HCT116 (cell line): ENCODE measurements at regions not wholly inside any gene's neighbourhood (a gene's known extent, or its start where the extent isn't known, plus 50 kb on each side); places are given as distances from the start of the nearest gene placed in this dataset.

ENCODE experiments used
- ATAC-seq: fragments of 200-7000 bp; cut with Tn5 transposase; 2 replicates; pipeline ENCODE4 v1.9.1; 2020; ENCODE audit warnings: mild to moderate bottlenecking, moderate library complexity
- BruUV-seq: library from RNA; stranded (reverse); fragments of 400-500 nt; replicated peaks from 2 replicates; lab custom pipeline; 2021; lab: Mats Ljungman, UMichigan
- CTCF ChIA-PET: fragments of 300-600 bp; sonication (Branson Sonifier 250); formaldehyde crosslinking; loops from one replicate; lab custom pipeline; 2021; ENCODE audit warnings: antibody characterized with exemption; lab: Charles Lee
- POLR2A ChIA-PET: fragments of 300-600, 350-600 bp; sonication (Branson Sonifier 250); formaldehyde crosslinking; loops from one replicate; lab custom pipeline; 2021; ENCODE audit warnings: antibody characterized with exemption; lab: Charles Lee
- RAD21 ChIA-PET, 2 experiments: fragments of 300-600 bp; sonication (Branson Sonifier 250); formaldehyde crosslinking; loops; one replicate each; lab custom pipeline; 2023; ENCODE audit warnings: low total read pairs in 2 of 2; ENCODE audit not compliant: uncharacterized antibody in 2 of 2, unreplicated experiment in 2 of 2, low non-redundant PET in 1 of 2; lab: Charles Lee
- DNase-seq: peaks from one replicate; pipeline ENCODE4 v3.0.0-alpha.2; 2010; ENCODE audit warnings: low read depth, low spot score
- H2AFZ ChIP-seq: fragments of 200-600 bp; shearing (Covaris generic), sonication (generic); 2 replicates; pipeline ENCODE4 v1.6.1; 2017; ENCODE audit warnings: low read depth, mixed run types, mixed read lengths, antibody characterized with exemption, low read length; ENCODE audit not compliant: poor library complexity, severe bottlenecking
- H3K27ac ChIP-seq: 2 replicates; pipeline ENCODE4 v1.5.1; 2012; ENCODE audit warnings: low read depth, low read length
- H3K27me3 ChIP-seq: fragments of 200-600 bp; sonication (generic); 2 replicates; pipeline ENCODE4 v1.6.1; 2016; ENCODE audit warnings: mixed run types, low read length, mixed read lengths; ENCODE audit not compliant: insufficient read depth
- H3K36me3 ChIP-seq, 2 experiments: fragments of 200-500 bp in 1 of 2; fragments of 200-600 bp in 1 of 2; sonication (Bioruptor generic) in 1 of 2; sonication (generic) in 1 of 2; 2 replicates each; pipeline versions ENCODE4 v1.5.1 to v1.6.1; 2014 to 2016; ENCODE audit warnings: low read length in 2 of 2, inconsistent platforms in 1 of 2, mixed read lengths in 1 of 2, mixed run types in 1 of 2; ENCODE audit not compliant: insufficient read depth in 2 of 2, control insufficient read depth in 1 of 2
- H3K4me1 ChIP-seq, 2 experiments: fragments of 200-600 bp in 1 of 2; sonication (generic) in 1 of 2; 2 replicates each; pipeline versions ENCODE4 v1.5.1 to v1.6.1; 2012 to 2017; ENCODE audit warnings: low read length in 2 of 2, inconsistent platforms in 1 of 2, mild to moderate bottlenecking in 1 of 2, mixed read lengths in 1 of 2, mixed run types in 1 of 2, moderate library complexity in 1 of 2; ENCODE audit not compliant: insufficient read depth in 2 of 2, control insufficient read depth in 1 of 2
- H3K4me2 ChIP-seq: fragments of 200-600 bp; sonication (generic); 2 replicates; pipeline ENCODE4 v1.6.1; 2017; ENCODE audit warnings: mixed run types, low read length, mixed read lengths
- H3K4me3 ChIP-seq, 2 experiments: fragments of 200-600 bp in 1 of 2; sonication (generic) in 1 of 2; replicated peaks in 1 of 2; 2 replicates each; pipeline ENCODE4 v1.5.1; 2011 to 2016; ENCODE audit warnings: low read length in 2 of 2, control low read depth in 1 of 2, low read depth in 1 of 2, mild to moderate bottlenecking in 1 of 2, mixed read lengths in 1 of 2, mixed run types in 1 of 2
- H3K79me2 ChIP-seq: fragments of 200-600 bp; sonication (generic); 2 replicates; pipeline ENCODE4 v1.6.1; 2017; ENCODE audit warnings: mild to moderate bottlenecking, mixed run types, low read length, moderate library complexity, mixed read lengths; ENCODE audit not compliant: insufficient read depth
- H3K9ac ChIP-seq: fragments of 200-600 bp; sonication (generic); 2 replicates; pipeline ENCODE4 v1.6.1; 2016; ENCODE audit warnings: low read length, mixed read lengths
- H3K9me2 ChIP-seq: fragments of 200-600 bp; sonication (generic), shearing (Covaris generic); 2 replicates; pipeline ENCODE4 v1.6.1; 2017; ENCODE audit warnings: mixed run types, mild to moderate bottlenecking, moderate library complexity; ENCODE audit not compliant: insufficient read depth
- H3K9me3 ChIP-seq, 2 experiments: fragments of 200-500 bp in 1 of 2; fragments of 200-600 bp in 1 of 2; sonication (Bioruptor generic) in 1 of 2; sonication (generic) in 1 of 2; 2 replicates each; pipeline ENCODE4 v1.6.1; 2014 to 2017; ENCODE audit warnings: low read length in 2 of 2, mixed read lengths in 2 of 2, inconsistent platforms in 1 of 2, low read depth in 1 of 2, mild to moderate bottlenecking in 1 of 2, mixed run types in 1 of 2, moderate library complexity in 1 of 2; ENCODE audit not compliant: control insufficient read depth in 1 of 2, insufficient read depth in 1 of 2
- H4K20me1 ChIP-seq: fragments of 200-600 bp; sonication (generic), shearing (Covaris generic); 2 replicates; pipeline ENCODE4 v1.6.1; 2017; ENCODE audit warnings: mixed run types, mild to moderate bottlenecking, moderate library complexity; ENCODE audit not compliant: insufficient read depth
- CEBPB ChIP-seq: IDR thresholded peaks from 2 replicates; pipeline ENCODE4 v1.6.1; 2012; ENCODE audit warnings: low read depth
- ELF1 ChIP-seq: IDR thresholded peaks from 2 replicates; pipeline ENCODE4 v1.6.1; 2012; ENCODE audit warnings: low read depth, borderline replicate concordance
- FOSL1 ChIP-seq: IDR thresholded peaks from 2 replicates; pipeline ENCODE4 v1.6.1; 2012; ENCODE audit warnings: low read depth
- JUND ChIP-seq: IDR thresholded peaks from 2 replicates; pipeline ENCODE4 v1.6.1; 2012
- POLR2A ChIP-seq: IDR thresholded peaks from 2 replicates; pipeline ENCODE4 v1.7.0; 2011; ENCODE audit warnings: borderline replicate concordance; ENCODE audit not compliant: insufficient read depth, insufficient read length; ENCODE audit errors: extremely low read depth
- POLR2AphosphoS5 ChIP-seq: IDR thresholded peaks from 2 replicates; pipeline ENCODE4 v1.6.1; 2011; ENCODE audit warnings: mild to moderate bottlenecking, low read depth, low read length, moderate library complexity
- RAD21 ChIP-seq: IDR thresholded peaks from 2 replicates; pipeline ENCODE4 v1.6.1; 2012; ENCODE audit warnings: low read depth, mild to moderate bottlenecking
- SRF ChIP-seq: IDR thresholded peaks from 2 replicates; pipeline ENCODE4 v1.6.1; 2012; ENCODE audit warnings: low read depth
- TCF7L2 ChIP-seq: IDR thresholded peaks from 2 replicates; pipeline ENCODE4 v1.7.0; 2011; ENCODE audit warnings: borderline replicate concordance, inconsistent platforms; ENCODE audit not compliant: insufficient read depth, insufficient read length; ENCODE audit errors: extremely low read depth
- YY1 ChIP-seq: IDR thresholded peaks from 2 replicates; pipeline ENCODE4 v1.6.1; 2011; ENCODE audit warnings: low read length, low read depth, moderate library complexity, mild to moderate bottlenecking; ENCODE audit not compliant: insufficient replicate concordance; ENCODE audit errors: extremely low read depth
- ZFX ChIP-seq: fragments of 450-650 bp; IDR thresholded peaks from 2 replicates; pipeline ENCODE4 v1.6.1; 2017
- ZNF274 ChIP-seq: fragments of 200-500 bp; sonication (Bioruptor generic); IDR thresholded peaks from 2 replicates; pipeline ENCODE4 v1.6.1; 2014; ENCODE audit warnings: mild to moderate bottlenecking, low read depth, low read length, inconsistent platforms
- intact Hi-C: fragments of 100-400 bp; cut with micrococcal nuclease; formaldehyde crosslinking; loops from 2 replicates; pipeline ENCODE4 v1.10.0; 2022
- TF ChIP-seq, protein P1 (sequence below), 3 experiments: fragments of 200-600 bp in 1 of 3; sonication (generic) in 1 of 3; IDR thresholded peaks in 2 of 3; conservative IDR thresholded peaks in 1 of 3; 2 replicates each; pipeline ENCODE4 v1.5.1; 2012 to 2017; ENCODE audit warnings: low read depth in 2 of 3, low read length in 2 of 3, antibody characterized with exemption in 1 of 3, borderline replicate concordance in 1 of 3, control low read depth in 1 of 3, mild to moderate bottlenecking in 1 of 3, mixed read lengths in 1 of 3, mixed run types in 1 of 3, moderate library complexity in 1 of 3; ENCODE audit not compliant: insufficient read depth in 1 of 3
- TF ChIP-seq, protein P2 (sequence below): IDR thresholded peaks from 2 replicates; pipeline ENCODE4 v1.6.1; 2011; ENCODE audit warnings: mild to moderate bottlenecking, low read length, moderate library complexity; ENCODE audit not compliant: insufficient replicate concordance; ENCODE audit errors: extremely low read depth
- TF ChIP-seq, protein P3 (sequence below): IDR thresholded peaks from 2 replicates; pipeline ENCODE4 v1.6.1; 2012; ENCODE audit warnings: low read depth
- TF ChIP-seq, protein P4 (sequence below): IDR thresholded peaks from 2 replicates; pipeline ENCODE4 v1.6.1; 2012

DNA sequence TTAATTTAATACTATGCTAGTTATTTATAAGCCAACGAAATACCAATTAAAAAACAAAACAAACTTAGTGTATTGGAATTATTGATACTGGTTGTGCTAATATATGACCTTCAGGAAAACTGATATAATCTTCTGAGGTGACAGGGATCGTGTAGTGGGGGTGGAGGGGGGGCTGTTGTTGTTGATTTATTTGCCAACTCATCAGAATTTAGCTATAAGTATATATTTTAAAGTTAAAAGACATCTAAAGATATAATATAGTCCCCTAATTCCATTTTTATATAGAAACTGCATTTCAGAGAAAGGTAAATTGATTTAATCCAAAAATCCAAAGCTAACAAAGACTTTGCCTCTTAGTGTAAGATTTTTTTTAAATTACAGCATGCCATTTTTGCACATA is 210.5 kb downstream of the LRRK2 start:
- no peak overlapping the region for H3K9ac ChIP-seq
- H2AFZ ChIP-seq, result no peak overlapping the region
- DNase-seq, result no peak
- no peak overlapping the region for H3K4me2 ChIP-seq
- intact Hi-C loops, result no loop called here
- TF ChIP-seq ELF1, result no peak
- no peak for TF ChIP-seq POLR2A
- no peak for TF ChIP-seq SRF
- TF ChIP-seq POLR2AphosphoS5, result no peak
- TF ChIP-seq FOSL1, result no peak
- no peak for TF ChIP-seq ZNF274
- TF ChIP-seq ZFX, result no peak
- TF ChIP-seq, protein P1, sequence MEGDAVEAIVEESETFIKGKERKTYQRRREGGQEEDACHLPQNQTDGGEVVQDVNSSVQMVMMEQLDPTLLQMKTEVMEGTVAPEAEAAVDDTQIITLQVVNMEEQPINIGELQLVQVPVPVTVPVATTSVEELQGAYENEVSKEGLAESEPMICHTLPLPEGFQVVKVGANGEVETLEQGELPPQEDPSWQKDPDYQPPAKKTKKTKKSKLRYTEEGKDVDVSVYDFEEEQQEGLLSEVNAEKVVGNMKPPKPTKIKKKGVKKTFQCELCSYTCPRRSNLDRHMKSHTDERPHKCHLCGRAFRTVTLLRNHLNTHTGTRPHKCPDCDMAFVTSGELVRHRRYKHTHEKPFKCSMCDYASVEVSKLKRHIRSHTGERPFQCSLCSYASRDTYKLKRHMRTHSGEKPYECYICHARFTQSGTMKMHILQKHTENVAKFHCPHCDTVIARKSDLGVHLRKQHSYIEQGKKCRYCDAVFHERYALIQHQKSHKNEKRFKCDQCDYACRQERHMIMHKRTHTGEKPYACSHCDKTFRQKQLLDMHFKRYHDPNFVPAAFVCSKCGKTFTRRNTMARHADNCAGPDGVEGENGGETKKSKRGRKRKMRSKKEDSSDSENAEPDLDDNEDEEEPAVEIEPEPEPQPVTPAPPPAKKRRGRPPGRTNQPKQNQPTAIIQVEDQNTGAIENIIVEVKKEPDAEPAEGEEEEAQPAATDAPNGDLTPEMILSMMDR (IDR thresholded peaks at IDR 0.05 in 2 of 3, conservative IDR thresholded peaks at IDR 0.05 in 1 of 3; ENCODE audit: borderline replicate concordance in 1 of 3, insufficient read depth in 1 of 3, low read depth in 2 of 3, low read length in 2 of 3), result no peak
- no peak for TF ChIP-seq JUND
- TF ChIP-seq, protein P2, sequence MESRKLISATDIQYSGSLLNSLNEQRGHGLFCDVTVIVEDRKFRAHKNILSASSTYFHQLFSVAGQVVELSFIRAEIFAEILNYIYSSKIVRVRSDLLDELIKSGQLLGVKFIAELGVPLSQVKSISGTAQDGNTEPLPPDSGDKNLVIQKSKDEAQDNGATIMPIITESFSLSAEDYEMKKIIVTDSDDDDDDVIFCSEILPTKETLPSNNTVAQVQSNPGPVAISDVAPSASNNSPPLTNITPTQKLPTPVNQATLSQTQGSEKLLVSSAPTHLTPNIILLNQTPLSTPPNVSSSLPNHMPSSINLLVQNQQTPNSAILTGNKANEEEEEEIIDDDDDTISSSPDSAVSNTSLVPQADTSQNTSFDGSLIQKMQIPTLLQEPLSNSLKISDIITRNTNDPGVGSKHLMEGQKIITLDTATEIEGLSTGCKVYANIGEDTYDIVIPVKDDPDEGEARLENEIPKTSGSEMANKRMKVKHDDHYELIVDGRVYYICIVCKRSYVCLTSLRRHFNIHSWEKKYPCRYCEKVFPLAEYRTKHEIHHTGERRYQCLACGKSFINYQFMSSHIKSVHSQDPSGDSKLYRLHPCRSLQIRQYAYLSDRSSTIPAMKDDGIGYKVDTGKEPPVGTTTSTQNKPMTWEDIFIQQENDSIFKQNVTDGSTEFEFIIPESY, result no peak
- no peak for TF ChIP-seq RAD21
- no peak for TF ChIP-seq TCF7L2
- no peak for TF ChIP-seq CEBPB
- TF ChIP-seq, protein P3, sequence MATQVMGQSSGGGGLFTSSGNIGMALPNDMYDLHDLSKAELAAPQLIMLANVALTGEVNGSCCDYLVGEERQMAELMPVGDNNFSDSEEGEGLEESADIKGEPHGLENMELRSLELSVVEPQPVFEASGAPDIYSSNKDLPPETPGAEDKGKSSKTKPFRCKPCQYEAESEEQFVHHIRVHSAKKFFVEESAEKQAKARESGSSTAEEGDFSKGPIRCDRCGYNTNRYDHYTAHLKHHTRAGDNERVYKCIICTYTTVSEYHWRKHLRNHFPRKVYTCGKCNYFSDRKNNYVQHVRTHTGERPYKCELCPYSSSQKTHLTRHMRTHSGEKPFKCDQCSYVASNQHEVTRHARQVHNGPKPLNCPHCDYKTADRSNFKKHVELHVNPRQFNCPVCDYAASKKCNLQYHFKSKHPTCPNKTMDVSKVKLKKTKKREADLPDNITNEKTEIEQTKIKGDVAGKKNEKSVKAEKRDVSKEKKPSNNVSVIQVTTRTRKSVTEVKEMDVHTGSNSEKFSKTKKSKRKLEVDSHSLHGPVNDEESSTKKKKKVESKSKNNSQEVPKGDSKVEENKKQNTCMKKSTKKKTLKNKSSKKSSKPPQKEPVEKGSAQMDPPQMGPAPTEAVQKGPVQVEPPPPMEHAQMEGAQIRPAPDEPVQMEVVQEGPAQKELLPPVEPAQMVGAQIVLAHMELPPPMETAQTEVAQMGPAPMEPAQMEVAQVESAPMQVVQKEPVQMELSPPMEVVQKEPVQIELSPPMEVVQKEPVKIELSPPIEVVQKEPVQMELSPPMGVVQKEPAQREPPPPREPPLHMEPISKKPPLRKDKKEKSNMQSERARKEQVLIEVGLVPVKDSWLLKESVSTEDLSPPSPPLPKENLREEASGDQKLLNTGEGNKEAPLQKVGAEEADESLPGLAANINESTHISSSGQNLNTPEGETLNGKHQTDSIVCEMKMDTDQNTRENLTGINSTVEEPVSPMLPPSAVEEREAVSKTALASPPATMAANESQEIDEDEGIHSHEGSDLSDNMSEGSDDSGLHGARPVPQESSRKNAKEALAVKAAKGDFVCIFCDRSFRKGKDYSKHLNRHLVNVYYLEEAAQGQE, result no peak
- TF ChIP-seq YY1, result no peak
- TF ChIP-seq, protein P4, sequence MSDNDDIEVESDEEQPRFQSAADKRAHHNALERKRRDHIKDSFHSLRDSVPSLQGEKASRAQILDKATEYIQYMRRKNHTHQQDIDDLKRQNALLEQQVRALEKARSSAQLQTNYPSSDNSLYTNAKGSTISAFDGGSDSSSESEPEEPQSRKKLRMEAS, result no peak
- TF ChIP-seq, all 23 proteins: peak for 0
- no peaks in the 10 kb centered on the region for H3K36me3 ChIP-seq
- no peaks in the 10 kb centered on the region for H3K27me3 ChIP-seq
- CTCF ChIA-PET, result no interaction called here
- no peaks in the 10 kb centered on the region for H3K4me1 ChIP-seq
- BruUV-seq, result no TSS peak
- ATAC-seq, result no peak
- RAD21 ChIA-PET, result no interaction called here
- POLR2A ChIA-PET, result no interaction called here
- H3K9me3 ChIP-seq, result no peaks in the 10 kb centered on the region
- no peak overlapping the region for H3K27ac ChIP-seq
- H4K20me1 ChIP-seq, result no peaks in the 10 kb centered on the region
- no peak overlapping the region for H3K4me3 ChIP-seq
- H3K79me2 ChIP-seq, result no peaks in the 10 kb centered on the region
- H3K9me2 ChIP-seq, result no peaks in the 10 kb centered on the region
